Amniotic epithelial cell (primary cell): ENCODE measurements at regions not wholly inside any gene's neighbourhood (a gene's known extent, or its start where the extent isn't known, plus 50 kb on each side); places are given as distances from the start of the nearest gene placed in this dataset.

Experiments used
- DNase-seq: peaks from one replicate; pipeline ENCODE4 v3.0.0-alpha.2; 2010; ENCODE audit warnings: low read depth

GRCh38 chr13:85379991-85380390, 419.2 kb downstream of the SLITRK6 start:
- DNase-seq: no peak

- DNase-seq: peak; percentile 0
Observed at GRCh38 chr13:85379433-85379832, 419.8 kb downstream of the SLITRK6 start.

GRCh38 chr13:85377783-85378182, 421.4 kb downstream of the SLITRK6 start:
- no peak for DNase-seq

- no peak for DNase-seq
Observed at GRCh38 chr13:85373322-85373721, 425.9 kb downstream of the SLITRK6 start.

- no peak for DNase-seq
Observed at GRCh38 chr13:85371254-85371653, 428.0 kb downstream of the SLITRK6 start.

- no peak for DNase-seq
Observed at GRCh38 chr13:85368686-85369085, 430.5 kb downstream of the SLITRK6 start.

- peak; percentile 59 for DNase-seq
Observed at GRCh38 chr13:85367887-85368286, 431.3 kb downstream of the SLITRK6 start.

- DNase-seq: no peak
Observed at GRCh38 chr13:85366759-85367417, 432.3 kb downstream of the SLITRK6 start.

- no peak for DNase-seq
Observed at GRCh38 chr13:85363504-85363903, 435.7 kb downstream of the SLITRK6 start.

- no peak for DNase-seq
Observed at GRCh38 chr13:85362980-85363379, 436.2 kb downstream of the SLITRK6 start.

GRCh38 chr13:85347251-85347650, 452.0 kb downstream of the SLITRK6 start:
- no peak for DNase-seq

- no peak for DNase-seq
Observed at GRCh38 chr13:85334187-85334586, 465.0 kb downstream of the SLITRK6 start.

- no peak for DNase-seq
Observed at GRCh38 chr13:85333506-85334020, 465.7 kb downstream of the SLITRK6 start.

GRCh38 chr13:85332615-85333014, 466.6 kb downstream of the SLITRK6 start:
- DNase-seq: no peak

GRCh38 chr13:85321734-85322133, 477.5 kb downstream of the SLITRK6 start:
- DNase-seq: no peak

GRCh38 chr13:85317781-85318180, 481.4 kb downstream of the SLITRK6 start:
- DNase-seq: no peak

- DNase-seq: no peak
Observed at GRCh38 chr13:85316506-85317025, 482.7 kb downstream of the SLITRK6 start.

- DNase-seq: no peak
Observed at GRCh38 chr13:85314686-85315085, 484.5 kb downstream of the SLITRK6 start.

- no peak for DNase-seq
Observed at GRCh38 chr13:85313761-85314503, 485.3 kb downstream of the SLITRK6 start.

- no peak for DNase-seq
Observed at GRCh38 chr13:85312071-85312470, 487.1 kb downstream of the SLITRK6 start.

- DNase-seq: no peak
Observed at GRCh38 chr13:85303630-85304029, 495.6 kb downstream of the SLITRK6 start.

GRCh38 chr13:85298387-85298924, 500.8 kb downstream of the SLITRK6 start:
- no peak for DNase-seq

GRCh38 chr13:85288698-85289097, 510.5 kb downstream of the SLITRK6 start:
- DNase-seq: no peak
